ENCODE measurements at regions not wholly inside any gene's neighbourhood (a gene's known extent, or its start where the extent isn't known, plus 50 kb on each side); places are given as distances from the start of the nearest gene placed in this dataset.

DNA sequence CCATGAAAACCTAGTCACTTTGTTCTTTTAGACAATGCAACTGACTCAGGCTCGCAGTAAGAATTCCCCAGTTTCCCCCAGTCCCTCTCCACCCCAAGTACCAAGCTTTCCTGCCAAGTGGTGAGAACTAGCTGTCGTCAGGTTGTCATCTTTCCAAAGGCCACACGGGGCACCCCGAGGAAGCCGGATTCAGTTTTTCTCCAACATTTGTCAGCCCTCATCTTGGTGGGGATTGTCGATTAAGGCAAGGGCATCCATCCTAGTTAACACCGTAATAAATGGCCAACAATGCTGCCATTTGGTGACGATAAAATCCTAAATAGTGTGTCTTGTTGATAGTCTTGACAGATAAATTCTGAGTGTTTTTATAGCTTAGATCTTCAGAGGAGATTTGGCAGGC, 55.9 kb upstream of the PROX1 start:
- Mint-ChIP-seq H3K27ac (no peak overlapping the region), H3K27me3 (no peaks in the 10 kb centered on the region), H3K4me3 (no peak overlapping the region), H3K9me3 (peaks cover 10% of the 10 kb centered on the region), H3K4me1 (no peaks in the 10 kb centered on the region), H3K36me3 (ENCODE audit: low read depth) (no peaks in the 10 kb centered on the region)
- no peak for ATAC-seq (replicated peaks)

DNA sequence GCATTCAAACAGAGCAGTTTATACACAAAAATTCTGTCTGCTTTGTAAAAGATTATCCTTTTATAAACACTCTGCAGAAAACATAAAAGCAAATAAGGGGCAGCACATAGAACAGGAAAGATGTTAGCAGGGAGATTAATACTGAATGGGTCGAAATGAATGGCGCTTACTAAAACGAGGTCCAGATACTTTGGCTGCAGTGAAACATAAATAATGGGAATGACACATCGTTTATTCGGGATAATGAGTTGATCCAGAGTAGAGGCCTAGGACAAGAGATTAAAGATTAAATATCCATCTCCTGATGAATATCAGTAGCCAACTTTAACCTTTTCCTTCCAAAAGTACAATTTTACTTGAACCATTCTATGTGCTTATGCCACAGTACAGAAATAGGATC, 54.4 kb upstream of the PROX1 start:
- Mint-ChIP-seq H3K4me1 (no peaks in the 10 kb centered on the region), H3K27me3 (no peaks in the 10 kb centered on the region), H3K9me3 (peaks cover 10% of the 10 kb centered on the region), H3K4me3 (no peak overlapping the region), H3K36me3 (ENCODE audit: low read depth) (no peaks in the 10 kb centered on the region), H3K27ac (no peak overlapping the region)
- ATAC-seq (replicated peaks): no peak

DNA sequence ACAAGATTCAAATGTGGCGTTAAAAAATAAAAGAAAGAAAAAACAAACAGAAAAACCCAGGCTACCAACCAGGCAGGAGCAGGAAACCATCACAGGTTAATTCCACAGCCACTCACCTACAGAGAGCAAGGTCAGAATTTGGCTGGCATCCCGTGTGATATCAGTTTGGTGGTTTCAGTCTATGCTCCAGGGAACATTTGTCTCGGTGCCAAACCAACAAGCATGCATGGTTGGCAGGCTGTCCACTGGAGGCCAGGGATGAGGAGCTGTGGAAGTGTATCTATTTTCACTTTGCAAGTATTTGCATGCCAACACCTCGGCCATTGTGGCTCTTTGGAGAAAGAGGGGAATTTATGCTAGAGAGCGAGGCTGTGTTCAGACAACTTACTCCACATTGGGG, 53.1 kb upstream of the PROX1 start:
- Mint-ChIP-seq H3K4me3 (no peak overlapping the region), H3K36me3 (ENCODE audit: low read depth) (no peaks in the 10 kb centered on the region), H3K9me3 (peaks cover 10% of the 10 kb centered on the region), H3K27me3 (no peaks in the 10 kb centered on the region), H3K4me1 (no peaks in the 10 kb centered on the region), H3K27ac (no peak overlapping the region)
- no peak for ATAC-seq (replicated peaks)

DNA sequence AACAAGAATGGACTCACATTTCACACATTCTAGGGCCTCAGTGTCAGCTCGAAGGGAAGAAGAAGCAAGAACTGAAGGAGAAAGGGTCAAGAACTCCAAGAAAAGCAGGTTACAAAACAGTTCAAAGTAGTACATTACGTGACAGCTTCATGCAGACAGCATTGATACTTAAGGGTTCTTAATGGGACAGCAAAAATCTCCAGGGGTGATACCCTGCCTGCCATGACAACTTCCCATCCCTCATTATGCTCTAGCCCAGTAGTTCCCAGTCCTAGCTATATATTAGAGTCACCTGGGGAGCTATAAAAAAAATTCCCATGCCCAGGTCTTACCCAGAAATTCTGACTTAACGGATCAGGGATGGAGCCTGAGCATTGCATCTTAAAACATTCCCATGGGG, 51.2 kb upstream of the PROX1 start:
- H3K4me3 Mint-ChIP-seq: no peak overlapping the region
- H3K4me1 Mint-ChIP-seq: no peaks in the 10 kb centered on the region
- no peak overlapping the region for H3K27ac Mint-ChIP-seq
- no peaks in the 10 kb centered on the region for H3K27me3 Mint-ChIP-seq
- no peak for ATAC-seq (replicated peaks)
- peaks cover 5% of the 10 kb centered on the region for H3K9me3 Mint-ChIP-seq
- no peaks in the 10 kb centered on the region for H3K36me3 Mint-ChIP-seq (ENCODE audit: low read depth)

All from activated T-helper 17 cell treated with anti-CD3 and anti-CD28 coated beads, Interleukin-2, amount 50 U/mL, for 72 hours (primary cell).